GM12878 (cell line): ENCODE measurements at regions not wholly inside any gene's neighbourhood (a gene's known extent, or its start where the extent isn't known, plus 50 kb on each side); places are given as distances from the start of the nearest gene placed in this dataset.

Experiments
- ATAC-seq: fragments of 200-7000 bp; cut with Tn5 transposase; 3 replicates; pipeline ENCODE4 v1.9.1; 2020; ENCODE audit warnings: mild to moderate bottlenecking, moderate library complexity
- BruUV-seq: library from RNA; stranded (reverse); fragments of 400-500 nt; replicated peaks from 2 replicates; lab custom pipeline; 2021; lab: Mats Ljungman, UMichigan
- CTCF ChIA-PET: fragments of 300-600 bp; sonication (Branson Sonifier 250); formaldehyde crosslinking; extraction: SDS; loops from one replicate; lab custom pipeline; 2021; ENCODE audit warnings: inconsistent platforms; lab: Yijun Ruan, JAX
- POLR2A ChIA-PET: fragments of 350-600 bp; formaldehyde crosslinking; extraction: SDS; loops from one replicate; lab custom pipeline; 2021; ENCODE audit warnings: inconsistent platforms; lab: Charles Lee
- RAD21 ChIA-PET: fragments of 300-600 bp; sonication (Branson Sonifier 250); formaldehyde crosslinking; loops from one replicate; lab custom pipeline; 2023; ENCODE audit warnings: antibody characterized with exemption; ENCODE audit not compliant: unreplicated experiment; lab: Charles Lee
- SMC1A ChIA-PET: fragments of 300-600 bp; sonication (Branson Sonifier 250); formaldehyde crosslinking; loops from one replicate; lab custom pipeline; 2023; ENCODE audit not compliant: unreplicated experiment, uncharacterized antibody; lab: Charles Lee
- DNase-seq: peaks from one replicate; pipeline ENCODE4 v3.0.0-alpha.2; 2011; ENCODE audit warnings: low read depth, low spot score
- FAIRE-seq: peaks from 3 replicates; lab custom pipeline; 2011; peaks lifted over from hg19 to GRCh38; lab: Jason Lieb, UNC
- H2AFZ ChIP-seq: 2 replicates; pipeline ENCODE4 v1.6.0; 2011; ENCODE audit warnings: low read depth, low read length, control low read depth; ENCODE audit not compliant: control insufficient read depth
- H3K27ac ChIP-seq: 2 replicates; pipeline ENCODE4 v1.5.1; 2011; ENCODE audit warnings: control low read depth; ENCODE audit not compliant: control insufficient read depth, insufficient read depth
- H3K27me3 ChIP-seq, 2 experiments: replicated peaks in 1 of 2; 2 replicates each; pipeline versions ENCODE4 v1.6.0 to v1.6.1; 2011; ENCODE audit warnings: low read length in 1 of 2; ENCODE audit not compliant: control insufficient read depth in 2 of 2, insufficient read depth in 2 of 2
- H3K36me3 ChIP-seq, 2 experiments: 2 replicates each; pipeline ENCODE4 v1.5.1; 2011; ENCODE audit warnings: low read length in 1 of 2; ENCODE audit not compliant: control insufficient read depth in 2 of 2, insufficient read depth in 2 of 2
- H3K4me1 ChIP-seq: 2 replicates; pipeline ENCODE4 v1.6.1; 2011; ENCODE audit warnings: mild to moderate bottlenecking, low read length, moderate library complexity, mixed read lengths; ENCODE audit not compliant: control insufficient read depth, insufficient read depth
- H3K4me2 ChIP-seq: 2 replicates; pipeline ENCODE4 v1.6.0; 2011; ENCODE audit warnings: control low read depth; ENCODE audit not compliant: control insufficient read depth, insufficient read depth
- H3K4me3 ChIP-seq: fragments of 200-600 bp; sonication (generic); 2 replicates; pipeline ENCODE4 v1.5.1; 2016
- H3K79me2 ChIP-seq: 2 replicates; pipeline ENCODE4 v1.6.0; 2011; ENCODE audit warnings: low read length; ENCODE audit not compliant: control insufficient read depth, insufficient read depth
- H3K9ac ChIP-seq: 2 replicates; pipeline ENCODE4 v1.8.0; 2011; ENCODE audit warnings: low read length, control low read depth, mixed read lengths; ENCODE audit not compliant: control insufficient read depth, insufficient read depth
- H3K9me3 ChIP-seq: replicated peaks from 3 replicates; pipeline ENCODE4 v1.5.1; 2011; ENCODE audit warnings: mild to moderate bottlenecking, low read length; ENCODE audit not compliant: control insufficient read depth, insufficient read depth
- H4K20me1 ChIP-seq: 2 replicates; pipeline ENCODE4 v1.6.0; 2011; ENCODE audit not compliant: control insufficient read depth, insufficient read depth
- BACH1 ChIP-seq: fragments of 450-650 bp; IDR thresholded peaks from 2 replicates; pipeline ENCODE4 v1.6.1; 2017; ENCODE audit warnings: mild to moderate bottlenecking, borderline replicate concordance
- BCL11A ChIP-seq: IDR thresholded peaks from 2 replicates; pipeline ENCODE4 v1.6.1; 2011; ENCODE audit warnings: low read depth, low read length
- CBX3 ChIP-seq: fragments of 200-600 bp; sonication (generic); IDR thresholded peaks from 2 replicates; pipeline ENCODE4 v1.6.1; 2016; ENCODE audit warnings: low read depth, borderline replicate concordance
- CHD2 ChIP-seq: IDR thresholded peaks from 2 replicates; pipeline ENCODE4 v1.6.1; 2011; ENCODE audit warnings: low read depth, low read length, improper control_type of control experiment, borderline replicate concordance
- IRF4 ChIP-seq: IDR thresholded peaks from 2 replicates; pipeline ENCODE4 v1.6.1; 2011; ENCODE audit warnings: low read depth, low read length
- MYB ChIP-seq: fragments of 150-350 bp; IDR thresholded peaks from 2 replicates; pipeline ENCODE4 v1.6.1; 2014; ENCODE audit warnings: mild to moderate bottlenecking, low read depth, low read length, borderline replicate concordance
- MYC ChIP-seq: IDR thresholded peaks from 2 replicates; pipeline ENCODE4 v1.6.1; 2011; ENCODE audit warnings: mild to moderate bottlenecking, low read length, moderate library complexity, inconsistent platforms; ENCODE audit not compliant: insufficient read depth, insufficient replicate concordance, insufficient read length, severe bottlenecking
- PML ChIP-seq: IDR thresholded peaks from 2 replicates; pipeline ENCODE4 v1.6.1; 2012; ENCODE audit warnings: low read length, inconsistent platforms
- SUPT20H ChIP-seq: IDR thresholded peaks from 2 replicates; pipeline ENCODE4 v1.6.1; 2011; ENCODE audit warnings: low read depth, mild to moderate bottlenecking, low read length, moderate library complexity, borderline replicate concordance; ENCODE audit not compliant: control insufficient read depth
- TCF12 ChIP-seq: IDR thresholded peaks from 2 replicates; pipeline ENCODE4 v1.6.1; 2011; ENCODE audit warnings: low read depth, mild to moderate bottlenecking, low read length
- ZBED1 ChIP-seq: IDR thresholded peaks from 2 replicates; pipeline ENCODE4 v1.6.1; 2016; ENCODE audit warnings: borderline replicate concordance
- ZNF207 ChIP-seq: fragments of 450-650 bp; IDR thresholded peaks from 2 replicates; pipeline ENCODE4 v1.6.1; 2014; ENCODE audit warnings: antibody characterized with exemption, mild to moderate bottlenecking, borderline replicate concordance
- WGBS: methylation state at CpG from one replicate; pipeline ENCODE4 v1.1.6; 2016; ENCODE audit warnings: low lambda C conversion rate; ENCODE audit not compliant: insufficient replicate concordance, insufficient coverage; ENCODE audit errors: missing lambda C conversion rate; 5-methylcytosine and 5-hydroxymethylcytosine counted together
- in situ Hi-C: fragments of 300-500 bp; cut with MboI; formaldehyde crosslinking; loops from 9 replicates; pipeline ENCODE4 v1.14.3; 2018; ENCODE audit warnings: mixed read lengths
- intact Hi-C: fragments of 100-400 bp; cut with micrococcal nuclease; formaldehyde crosslinking; loops from one replicate; pipeline ENCODE4 v1.14.2; 2022; ENCODE audit not compliant: unreplicated experiment
- TF ChIP-seq, protein P1 (sequence below): fragments of 450-650 bp; IDR thresholded peaks from 2 replicates; pipeline ENCODE4 v1.6.1; 2017; ENCODE audit warnings: antibody characterized with exemption, mild to moderate bottlenecking, moderate library complexity
- TF ChIP-seq, protein P2 (sequence below): IDR thresholded peaks from 2 replicates; pipeline ENCODE4 v1.6.1; 2011; ENCODE audit warnings: mild to moderate bottlenecking, low read depth, low read length, moderate library complexity; ENCODE audit not compliant: insufficient replicate concordance
- TF ChIP-seq, protein P3 (sequence below): IDR thresholded peaks from 2 replicates; pipeline ENCODE4 v1.6.1; 2011; ENCODE audit warnings: borderline replicate concordance, low read depth, mild to moderate bottlenecking, moderate library complexity, mixed read lengths, low read length; ENCODE audit not compliant: insufficient read depth; ENCODE audit errors: extremely low read length

DNA sequence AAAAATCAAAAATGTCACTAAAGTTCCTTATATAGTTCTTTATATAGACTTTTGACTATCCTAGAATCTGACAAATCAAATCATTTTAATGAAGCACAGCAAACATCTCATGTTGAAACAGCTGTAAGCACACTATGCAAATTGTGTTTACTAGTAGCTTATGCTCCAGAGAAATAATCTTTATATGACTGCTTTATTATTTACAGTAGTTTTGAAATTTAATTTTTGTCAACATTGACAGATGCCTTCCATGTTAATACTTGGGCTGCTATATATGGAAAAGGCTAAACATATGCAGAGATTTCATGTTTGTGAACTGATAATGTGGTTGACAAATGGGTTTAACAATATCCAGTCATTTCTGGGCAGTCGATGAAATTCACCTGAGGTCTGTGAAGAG, 616.8 kb downstream of the TAFA4 start:
- no peak overlapping the region for H3K9ac ChIP-seq
- no peak overlapping the region for H2AFZ ChIP-seq
- intact Hi-C loops (no loop called here), in situ Hi-C loops (no loop called here)
- no peak overlapping the region for H3K4me3 ChIP-seq
- H3K27me3 ChIP-seq = no peaks in the 10 kb centered on the region
- DNase-seq (no peak), ATAC-seq (no peak), FAIRE-seq (no peak)
- no peaks in the 10 kb centered on the region for H3K79me2 ChIP-seq
- ChIA-PET SMC1A (no interaction called here), RAD21 (no interaction called here), CTCF (no interaction called here), POLR2A (no interaction called here)
- BruUV-seq = no TSS peak
- no peaks in the 10 kb centered on the region for H3K4me1 ChIP-seq
- no peak overlapping the region for H3K27ac ChIP-seq
- no peaks in the 10 kb centered on the region for H3K9me3 ChIP-seq
- H3K36me3 ChIP-seq = no peaks in the 10 kb centered on the region
- TF ChIP-seq, protein P1, sequence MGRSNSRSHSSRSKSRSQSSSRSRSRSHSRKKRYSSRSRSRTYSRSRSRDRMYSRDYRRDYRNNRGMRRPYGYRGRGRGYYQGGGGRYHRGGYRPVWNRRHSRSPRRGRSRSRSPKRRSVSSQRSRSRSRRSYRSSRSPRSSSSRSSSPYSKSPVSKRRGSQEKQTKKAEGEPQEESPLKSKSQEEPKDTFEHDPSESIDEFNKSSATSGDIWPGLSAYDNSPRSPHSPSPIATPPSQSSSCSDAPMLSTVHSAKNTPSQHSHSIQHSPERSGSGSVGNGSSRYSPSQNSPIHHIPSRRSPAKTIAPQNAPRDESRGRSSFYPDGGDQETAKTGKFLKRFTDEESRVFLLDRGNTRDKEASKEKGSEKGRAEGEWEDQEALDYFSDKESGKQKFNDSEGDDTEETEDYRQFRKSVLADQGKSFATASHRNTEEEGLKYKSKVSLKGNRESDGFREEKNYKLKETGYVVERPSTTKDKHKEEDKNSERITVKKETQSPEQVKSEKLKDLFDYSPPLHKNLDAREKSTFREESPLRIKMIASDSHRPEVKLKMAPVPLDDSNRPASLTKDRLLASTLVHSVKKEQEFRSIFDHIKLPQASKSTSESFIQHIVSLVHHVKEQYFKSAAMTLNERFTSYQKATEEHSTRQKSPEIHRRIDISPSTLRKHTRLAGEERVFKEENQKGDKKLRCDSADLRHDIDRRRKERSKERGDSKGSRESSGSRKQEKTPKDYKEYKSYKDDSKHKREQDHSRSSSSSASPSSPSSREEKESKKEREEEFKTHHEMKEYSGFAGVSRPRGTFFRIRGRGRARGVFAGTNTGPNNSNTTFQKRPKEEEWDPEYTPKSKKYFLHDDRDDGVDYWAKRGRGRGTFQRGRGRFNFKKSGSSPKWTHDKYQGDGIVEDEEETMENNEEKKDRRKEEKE = no peak
- TF ChIP-seq ZBED1 (no peak), TCF12 (no peak), ZNF207 (no peak), CHD2 (no peak), MYB (no peak), BCL11A (no peak), IRF4 (no peak), BACH1 (no peak), CBX3 (no peak), PML (no peak), SUPT20H (no peak), MYC (no peak)
- TF ChIP-seq, protein P2, sequence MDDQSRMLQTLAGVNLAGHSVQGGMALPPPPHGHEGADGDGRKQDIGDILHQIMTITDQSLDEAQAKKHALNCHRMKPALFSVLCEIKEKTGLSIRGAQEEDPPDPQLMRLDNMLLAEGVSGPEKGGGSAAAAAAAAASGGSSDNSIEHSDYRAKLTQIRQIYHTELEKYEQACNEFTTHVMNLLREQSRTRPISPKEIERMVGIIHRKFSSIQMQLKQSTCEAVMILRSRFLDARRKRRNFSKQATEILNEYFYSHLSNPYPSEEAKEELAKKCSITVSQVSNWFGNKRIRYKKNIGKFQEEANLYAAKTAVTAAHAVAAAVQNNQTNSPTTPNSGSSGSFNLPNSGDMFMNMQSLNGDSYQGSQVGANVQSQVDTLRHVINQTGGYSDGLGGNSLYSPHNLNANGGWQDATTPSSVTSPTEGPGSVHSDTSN = no peak
- TF ChIP-seq, protein P3, sequence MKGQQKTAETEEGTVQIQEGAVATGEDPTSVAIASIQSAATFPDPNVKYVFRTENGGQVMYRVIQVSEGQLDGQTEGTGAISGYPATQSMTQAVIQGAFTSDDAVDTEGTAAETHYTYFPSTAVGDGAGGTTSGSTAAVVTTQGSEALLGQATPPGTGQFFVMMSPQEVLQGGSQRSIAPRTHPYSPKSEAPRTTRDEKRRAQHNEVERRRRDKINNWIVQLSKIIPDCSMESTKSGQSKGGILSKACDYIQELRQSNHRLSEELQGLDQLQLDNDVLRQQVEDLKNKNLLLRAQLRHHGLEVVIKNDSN = no peak
- H4K20me1 ChIP-seq = no peaks in the 10 kb centered on the region
- 0% methylated on average over 1 of the region's 1 CpG for WGBS
- H3K4me2 ChIP-seq = no peak overlapping the region
